Pancreas (tissue), 10 donors: ENCODE measurements at regions not wholly inside any gene's neighbourhood (a gene's known extent, or its start where the extent isn't known, plus 50 kb on each side); places are given as distances from the start of the nearest gene placed in this dataset.

ENCODE experiments used
- ATAC-seq, 4 donors: fragments of 200-7000 bp; cut with Tn5 transposase; one replicate each; pipeline versions ENCODE4 v1.8.0 to v1.9.1; 2020; ENCODE audit warnings: mild to moderate bottlenecking in 4 of 4, moderate library complexity in 4 of 4
- DNase-seq, 6 donors: peaks; one replicate each; pipeline ENCODE4 v3.0.0-alpha.2; 2020
- FAIRE-seq: peaks from 2 replicates; lab custom pipeline; 2012; peaks lifted over from hg19 to GRCh38; lab: Jason Lieb, UNC
- H3K27ac ChIP-seq, 4 donors: fragments of 200-600 bp; sonication (generic); 1 replicate in 3 of 4; 2 replicates in 1 of 4; pipeline versions ENCODE4 v1.5.0 to v1.8.0; 2020
- H3K27me3 ChIP-seq, 4 donors: fragments of 200-600 bp; one replicate each; pipeline ENCODE4 v1.8.0; 2021
- H3K36me3 ChIP-seq, 3 donors: fragments of 200-600 bp; sonication (generic) in 1 of 3; one replicate each; pipeline versions ENCODE4 v1.5.0 to v1.8.0; 2020 to 2021
- H3K4me1 ChIP-seq, 3 donors: fragments of 200-600 bp; one replicate each; pipeline ENCODE4 v1.8.0; 2021
- H3K4me3 ChIP-seq, 4 donors: fragments of 200-600 bp; sonication (generic) in 2 of 4; one replicate each; pipeline versions ENCODE4 v1.5.0 to v1.8.0; 2020 to 2021
- H3K9me3 ChIP-seq, 4 donors: fragments of 200-600 bp; one replicate each; pipeline ENCODE4 v1.8.0; 2021
- CTCF ChIP-seq, 4 donors: fragments of 200-600 bp; sonication (generic) in 3 of 4; IDR thresholded peaks; one replicate each; pipeline versions ENCODE4 v1.5.0 to v1.8.0; 2021; ENCODE audit warnings: antibody characterized with exemption in 4 of 4
- WGBS, 2 donors: extraction: QIAGEN DNeasy Blood & Tissue Kit; methylation state at CpG; one replicate each; pipeline ENCODE4 v1.1.7; 2013; 5-methylcytosine and 5-hydroxymethylcytosine counted together
- intact Hi-C, 3 donors: fragments of 100-400 bp; cut with DNase I; formaldehyde crosslinking; loops; one replicate each; pipeline versions ENCODE4 v1.11.1 to v1.14.2; 2022
- donor health status: healthy with polysubstance abuse.
- donor health status: DM: no; HTN: no; CAD: no; lungs with moderate emphysema.
- donor health status: DM: no; HTN: no; CAD: no.
- donor health status: control.
- donor health status: control.
- donor health status: Bipolar disorder and iron deficiency.
- donor health status: DM: yes; HTN: yes; CAD: no.
- donor health status: DM: no; HTN: no; CAD: no.
- donor health status: DM: no; HTN: no; CAD: no.
- donor health status: DM: yes; HTN: yes; CAD: no.

- no peak for DNase-seq
- no peaks in the 10 kb centered on the region for H3K9me3 ChIP-seq
- TF ChIP-seq CTCF (IDR thresholded peaks at IDR 0.05), result no peak
- intact Hi-C loops, result no loop called here
- 61 to 65% methylated on average over 4 of the region's 4 CpGs for WGBS, 2 donors
- no peak for ATAC-seq
- H3K27me3 ChIP-seq, result no peaks in the 10 kb centered on the region
- no peak for FAIRE-seq
- H3K36me3 ChIP-seq, result no peaks in the 10 kb centered on the region
- H3K4me1 ChIP-seq, result peaks cover 0 to 2% (median 0%) of the 10 kb centered on the region in 3 donors
- H3K27ac ChIP-seq, result no peak overlapping the region
- no peak overlapping the region for H3K4me3 ChIP-seq
Measured at GRCh38 chr21:38984568-38984967, 178.8 kb downstream of the ETS2 start.

GRCh38 chr21:38983560-38983959 is 177.8 kb downstream of the ETS2 start:
- DNase-seq, result no peak
- no peaks in the 10 kb centered on the region for H3K36me3 ChIP-seq
- no peaks in the 10 kb centered on the region for H3K27me3 ChIP-seq
- no peak for TF ChIP-seq CTCF (IDR thresholded peaks at IDR 0.05)
- intact Hi-C loops, result no loop called here
- H3K9me3 ChIP-seq, result no peaks in the 10 kb centered on the region
- no peak for FAIRE-seq
- H3K4me3 ChIP-seq, result no peak overlapping the region
- 74 to 79% methylated on average over 10 of the region's 10 CpGs for WGBS, 2 donors
- no peak for ATAC-seq
- no peak overlapping the region for H3K27ac ChIP-seq
- H3K4me1 ChIP-seq, result no peaks in the 10 kb centered on the region

- Histone ChIP-seq H3K4me1 (no peaks in the 10 kb centered on the region), H3K27ac (no peak overlapping the region), H3K9me3 (no peaks in the 10 kb centered on the region), H3K27me3 (no peaks in the 10 kb centered on the region), H3K4me3 (no peak overlapping the region), H3K36me3 (no peaks in the 10 kb centered on the region)
- no peak for DNase-seq
- no peak for TF ChIP-seq CTCF (IDR thresholded peaks at IDR 0.05)
- 78 to 87% methylated on average over 11 of the region's 11 CpGs for WGBS, 2 donors
- intact Hi-C loops, result no loop called here
- FAIRE-seq, result no peak
- no peak for ATAC-seq
Measured at GRCh38 chr21:38982804-38983203, 177.1 kb downstream of the ETS2 start.

- Histone ChIP-seq H3K27me3 (no peaks in the 10 kb centered on the region), H3K27ac (no peak overlapping the region), H3K36me3 (no peaks in the 10 kb centered on the region), H3K4me1 (no peaks in the 10 kb centered on the region), H3K4me3 (no peak overlapping the region), H3K9me3 (no peaks in the 10 kb centered on the region)
- intact Hi-C loops, result no loop called here
- ATAC-seq (no peak), DNase-seq (no peak), FAIRE-seq (no peak)
- 35 to 47% methylated on average over 9 of the region's 9 CpGs for WGBS, 2 donors
- no peak for TF ChIP-seq CTCF (IDR thresholded peaks at IDR 0.05)
Measured at GRCh38 chr21:38982096-38982495, 176.4 kb downstream of the ETS2 start.

- intact Hi-C loops, result no loop called here
- H3K4me3 ChIP-seq, result no peak overlapping the region
- WGBS, 2 donors, result 69 to 88% methylated on average over 18 of the region's 18 CpGs
- H3K27ac ChIP-seq, result no peak overlapping the region
- no peaks in the 10 kb centered on the region for H3K4me1 ChIP-seq
- DNase-seq (no peak), ATAC-seq (no peak), FAIRE-seq (no peak)
- H3K27me3 ChIP-seq, result no peaks in the 10 kb centered on the region
- H3K36me3 ChIP-seq, result no peaks in the 10 kb centered on the region
- no peak for TF ChIP-seq CTCF (IDR thresholded peaks at IDR 0.05)
- H3K9me3 ChIP-seq, result no peaks in the 10 kb centered on the region
Measured at GRCh38 chr21:38980416-38981313, 174.9 kb downstream of the ETS2 start.
